ENCODE measurements at regions not wholly inside any gene's neighbourhood (a gene's known extent, or its start where the extent isn't known, plus 50 kb on each side); places are given as distances from the start of the nearest gene placed in this dataset.
A peak's percentile ranks its signal among the peaks of the same experiment; 100 is the strongest.

DNA sequence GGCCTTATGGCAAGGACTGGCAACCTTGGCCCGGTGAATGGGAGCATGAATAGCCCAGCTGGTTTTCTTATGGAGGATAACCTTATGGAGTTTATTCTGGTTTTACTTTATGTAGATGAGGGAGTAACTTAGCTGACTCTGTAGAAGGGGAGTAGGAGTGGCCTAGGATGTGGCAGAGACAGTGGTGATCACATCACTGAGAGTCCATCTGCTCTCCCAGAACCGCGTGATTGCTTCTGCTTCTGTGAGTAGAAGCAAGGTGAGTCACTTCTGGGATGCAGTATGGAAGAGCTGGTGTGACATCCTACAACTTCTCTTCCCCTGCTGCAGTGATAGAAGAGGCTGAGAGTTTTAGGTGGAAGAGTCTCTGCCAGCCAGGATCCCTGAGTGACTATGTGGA lies 129.2 kb downstream of the RPS24 start:
- no peak for DNase-seq

DNA sequence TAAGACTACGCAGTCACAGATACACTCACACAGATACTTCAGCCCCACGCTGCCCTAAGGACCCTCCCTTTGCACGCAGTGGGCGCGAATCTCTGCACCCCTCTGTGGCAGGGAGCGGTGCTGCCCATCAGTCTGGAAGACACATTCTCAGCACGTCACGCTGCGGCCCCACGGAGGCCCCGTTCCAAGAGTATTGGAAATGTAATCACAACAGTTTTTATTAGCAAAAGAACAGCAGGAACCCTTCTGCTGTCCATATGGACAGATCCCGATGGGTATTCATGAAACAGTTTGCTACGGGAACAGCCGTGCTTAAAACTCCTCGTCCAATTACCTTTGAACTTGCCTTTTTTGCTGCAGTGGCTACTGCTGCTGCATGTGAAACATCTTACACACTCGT lies 131.0 kb downstream of the RPS24 start:
- DNase-seq: peak; percentile 34

- no peak for DNase-seq
These were observed 131.5 kb downstream of the RPS24 start for GRCh38 chr10:78165172-78165571.

DNA sequence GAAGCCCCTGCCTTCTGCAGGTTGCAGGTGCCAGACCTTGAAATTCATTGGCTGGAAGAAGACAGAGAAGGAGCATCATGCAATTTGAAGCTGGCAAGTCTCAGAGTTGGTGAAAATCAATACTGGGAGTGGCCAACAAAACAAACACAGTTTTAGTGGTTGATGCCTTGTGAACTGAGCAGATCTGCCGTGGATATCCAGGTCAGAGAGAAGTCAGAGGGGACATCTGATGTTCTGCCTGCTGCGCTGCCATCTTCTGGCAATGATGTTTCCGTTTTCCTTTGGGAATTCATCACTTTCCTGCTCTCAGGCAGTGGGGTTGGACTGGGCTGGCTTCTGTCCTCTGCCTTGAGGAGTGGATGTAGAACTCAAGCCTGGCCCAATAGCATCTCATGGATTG lies 132.0 kb downstream of the RPS24 start:
- DNase-seq: peak; percentile 42

DNA sequence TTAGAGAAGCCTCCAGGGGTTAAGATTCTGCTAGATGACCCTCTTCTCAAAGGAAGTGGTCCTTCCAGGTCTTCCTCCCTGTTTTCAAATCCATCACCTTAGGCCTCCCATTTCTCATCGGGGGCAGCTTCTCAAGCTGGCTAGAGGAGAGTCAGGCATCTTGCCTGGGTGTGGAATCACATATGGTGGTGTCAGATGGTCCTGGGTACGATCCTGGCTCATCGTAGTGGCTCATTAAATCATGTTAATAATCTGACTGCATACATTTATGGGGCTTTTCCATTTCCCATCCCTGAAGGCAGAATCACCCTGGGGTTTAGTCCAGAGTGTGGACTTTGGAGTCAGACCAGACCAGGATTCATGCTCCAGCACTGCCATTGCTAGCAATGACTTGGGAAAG lies 132.6 kb downstream of the RPS24 start:
- no peak for DNase-seq

GRCh38 chr10:78169214-78169613 lies 135.6 kb downstream of the RPS24 start:
- DNase-seq: no peak

DNA sequence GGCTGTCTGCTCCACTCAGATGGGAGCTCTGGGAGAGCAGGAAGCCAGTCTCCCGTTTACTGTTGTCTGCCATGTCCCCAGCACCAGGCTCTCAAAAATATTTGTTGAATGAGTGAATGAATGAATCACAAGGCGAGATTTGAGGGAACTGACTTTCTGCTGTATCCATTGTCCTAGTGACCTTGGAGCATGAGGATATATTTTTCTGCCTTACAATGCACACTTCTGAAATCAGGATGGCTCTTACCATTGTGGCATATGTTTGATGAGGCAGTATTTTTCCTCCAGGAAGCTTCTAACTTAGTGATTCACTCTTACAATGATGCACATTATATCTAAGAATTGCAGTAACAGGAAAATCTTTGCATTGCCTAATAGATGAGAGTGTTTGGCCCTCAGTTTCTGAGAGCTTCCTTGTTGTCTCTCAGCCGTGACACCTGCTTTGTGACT lies 136.4 kb downstream of the RPS24 start:
- DNase-seq: no peak

DNA sequence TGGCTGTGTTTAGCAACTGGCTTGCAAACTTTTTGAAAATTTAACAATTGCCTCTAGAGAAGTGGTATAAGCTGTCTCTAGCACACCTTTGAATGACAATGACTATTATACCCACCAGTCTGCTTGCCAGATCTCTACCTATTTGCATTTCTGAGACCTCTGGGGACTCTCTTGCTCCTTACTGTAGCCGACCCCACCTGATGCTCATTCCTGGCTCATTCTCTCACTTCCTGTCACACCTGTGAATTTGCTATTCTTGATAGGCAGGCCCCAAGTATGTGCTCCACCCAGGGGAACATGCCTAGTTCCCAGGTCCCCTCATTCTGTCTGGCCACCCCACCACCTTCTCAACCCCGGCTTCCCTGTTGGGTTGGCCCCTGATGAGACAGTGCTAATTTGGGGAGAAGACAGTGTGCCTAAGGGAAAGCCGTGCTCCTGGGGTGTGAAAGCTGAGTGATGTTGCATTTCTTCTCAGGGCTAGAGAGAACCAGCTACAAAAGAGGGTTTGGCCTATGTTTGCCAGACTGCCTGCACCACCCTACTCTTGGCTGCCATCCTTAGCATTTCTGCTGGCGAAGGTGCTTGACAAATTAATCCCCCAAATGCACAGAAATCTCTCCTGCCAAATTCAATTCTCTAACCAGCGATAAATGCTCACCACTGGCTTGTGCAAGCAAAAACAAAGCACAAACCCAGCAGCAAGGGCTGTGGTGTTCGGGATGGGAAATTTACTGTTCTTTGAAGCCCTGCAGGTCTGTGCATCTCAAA lies 138.2 kb downstream of the RPS24 start:
- no peak for DNase-seq

- DNase-seq: no peak
These were observed 139.8 kb downstream of the RPS24 start for GRCh38 chr10:78173360-78174015.

DNA sequence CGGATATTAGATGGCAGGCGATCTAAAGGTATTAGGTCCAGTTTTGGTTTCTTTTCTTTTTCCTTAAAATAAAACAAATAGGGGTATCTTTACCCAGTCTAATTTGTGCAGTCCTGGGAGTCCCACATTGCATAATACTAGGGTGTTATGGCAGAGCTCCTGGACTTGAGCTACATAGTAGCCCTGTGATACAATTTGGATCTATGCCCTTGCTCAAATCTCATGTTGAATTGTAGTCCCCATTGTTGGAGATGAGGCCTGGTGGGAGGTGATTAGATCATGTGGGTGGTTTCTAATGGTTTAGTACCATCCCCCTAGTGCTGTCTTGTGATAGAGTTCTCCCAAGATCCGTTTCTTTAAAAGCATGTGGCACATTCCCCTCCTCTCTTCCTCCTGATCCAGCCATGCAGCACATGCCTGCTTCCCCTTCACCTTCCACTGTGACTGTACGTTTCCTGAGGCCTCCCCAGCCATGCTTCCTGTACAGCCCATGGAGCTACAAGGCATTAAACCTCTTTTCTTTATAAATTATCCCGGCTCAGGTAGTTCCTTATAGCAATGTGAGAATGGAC lies 141.9 kb downstream of the RPS24 start:
- DNase-seq: no peak

GRCh38 chr10:78176320-78177317 lies 143.0 kb downstream of the RPS24 start:
- DNase-seq: peak; percentile 43

- peak; percentile 60 for DNase-seq
These were observed 144.0 kb downstream of the RPS24 start for GRCh38 chr10:78177491-78178185.

GRCh38 chr10:78178397-78178796 lies 144.7 kb downstream of the RPS24 start:
- DNase-seq: no peak

DNA sequence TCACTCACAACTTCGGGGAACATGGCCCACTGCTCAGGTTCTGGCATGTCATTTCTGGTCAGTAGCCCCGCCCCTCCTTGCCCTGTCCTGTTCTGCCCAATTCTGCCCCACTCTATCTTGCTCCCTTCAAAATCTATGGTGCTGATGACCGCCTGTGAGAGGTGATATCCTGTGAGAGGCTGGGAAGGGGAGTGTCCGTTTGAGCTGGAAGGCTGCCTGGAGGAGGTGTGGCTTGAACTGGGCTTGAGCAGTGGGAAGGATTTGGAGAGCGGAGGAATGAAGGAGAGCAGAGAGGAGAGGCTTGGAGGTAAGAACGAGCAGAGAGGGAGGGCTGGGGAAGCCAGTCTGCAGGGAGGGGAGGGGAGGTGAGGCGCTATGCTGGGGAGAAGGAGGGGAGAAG lies 145.3 kb downstream of the RPS24 start:
- DNase-seq: no peak

DNA sequence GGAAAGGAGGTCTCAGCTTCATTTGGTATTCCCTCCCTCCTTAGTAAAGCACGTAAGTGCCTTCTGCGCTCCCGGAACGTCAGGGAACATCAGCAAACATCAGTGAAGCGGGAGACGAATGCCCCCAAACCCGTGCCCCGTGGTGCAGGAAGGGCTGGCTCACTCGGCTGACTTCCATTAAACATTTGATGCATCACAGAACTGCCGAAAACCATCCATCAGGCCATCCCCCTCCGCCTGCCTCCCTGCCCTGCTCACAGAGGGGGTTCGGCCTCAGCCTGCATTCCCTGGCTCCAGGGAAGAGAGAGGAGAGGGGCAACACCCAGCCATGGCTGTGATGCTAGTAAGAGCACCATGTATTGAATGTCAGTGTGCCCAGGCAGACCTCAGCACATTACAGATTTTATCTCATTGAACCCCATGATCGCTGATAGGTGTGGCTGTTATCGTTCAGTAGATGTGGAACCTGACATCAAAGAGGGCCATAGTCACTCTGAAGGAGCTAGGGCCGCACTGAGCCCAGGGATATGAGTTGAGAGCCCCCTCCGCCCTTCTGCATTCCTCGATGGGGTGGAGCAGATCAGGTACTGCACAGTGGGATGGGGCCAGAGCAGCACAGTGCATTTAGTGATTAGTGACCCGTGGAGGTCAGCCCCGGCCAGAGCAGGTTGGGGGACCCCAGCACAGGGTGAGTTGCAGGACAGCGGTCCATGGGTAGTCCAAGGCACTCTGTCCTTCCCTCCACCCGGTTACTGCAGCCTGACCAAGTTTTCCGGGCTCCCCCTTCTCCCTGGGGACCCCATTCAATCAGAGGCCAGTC lies 146.4 kb downstream of the RPS24 start:
- DNase-seq: peak; percentile 81

DNA sequence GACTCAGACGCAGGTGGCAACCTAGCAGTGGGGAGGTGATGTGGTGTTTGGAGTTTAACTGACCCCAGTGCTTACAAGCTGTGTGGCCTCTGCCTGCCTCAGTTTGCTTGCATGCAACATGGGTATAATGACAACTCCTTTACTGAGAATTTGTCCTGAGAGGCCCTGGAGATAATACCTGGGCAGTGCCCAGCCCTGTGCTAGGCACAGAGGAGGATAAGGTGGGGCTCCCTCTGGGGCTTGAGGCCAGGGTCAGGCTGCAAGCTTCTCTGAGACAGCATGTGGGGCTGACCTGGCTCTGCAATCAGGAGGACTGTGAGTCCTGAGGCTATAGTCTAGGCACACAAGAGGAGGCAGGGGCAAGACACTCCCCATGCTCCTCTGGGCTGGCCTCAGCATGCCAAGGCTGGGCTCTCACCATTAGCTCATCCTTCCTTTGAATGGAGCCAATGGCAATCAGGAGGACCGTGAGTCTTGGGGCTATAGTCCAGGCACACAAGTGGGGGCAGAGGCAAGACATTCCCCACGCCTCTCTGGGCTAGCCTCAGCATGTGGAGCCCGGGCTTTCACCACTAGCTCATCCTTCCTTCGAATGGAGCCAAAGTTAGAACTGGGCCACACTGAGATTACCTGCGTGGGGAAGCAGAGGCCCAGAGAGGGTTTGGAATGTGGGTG lies 147.9 kb downstream of the RPS24 start:
- DNase-seq: no peak

DNA sequence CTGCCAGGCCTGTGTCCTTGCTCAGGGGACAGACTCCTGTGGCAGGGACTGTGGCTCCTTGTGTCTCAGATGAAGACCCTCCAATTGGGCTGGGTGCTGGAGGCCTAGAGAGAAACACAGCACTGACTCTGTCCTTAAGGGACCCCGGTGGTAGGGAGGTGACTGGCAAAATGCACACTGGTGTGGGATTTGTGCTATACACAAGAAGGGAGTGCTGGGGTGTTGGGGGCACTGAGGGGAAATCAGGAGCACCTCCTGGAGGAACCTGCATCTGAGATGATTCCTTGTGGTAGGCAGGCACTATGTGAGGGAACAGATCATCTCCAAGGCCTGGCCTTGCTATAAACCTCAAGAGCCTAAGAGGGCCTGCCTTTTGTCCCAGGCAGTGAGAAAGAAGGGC lies 149.2 kb downstream of the RPS24 start:
- no peak for DNase-seq

DNA sequence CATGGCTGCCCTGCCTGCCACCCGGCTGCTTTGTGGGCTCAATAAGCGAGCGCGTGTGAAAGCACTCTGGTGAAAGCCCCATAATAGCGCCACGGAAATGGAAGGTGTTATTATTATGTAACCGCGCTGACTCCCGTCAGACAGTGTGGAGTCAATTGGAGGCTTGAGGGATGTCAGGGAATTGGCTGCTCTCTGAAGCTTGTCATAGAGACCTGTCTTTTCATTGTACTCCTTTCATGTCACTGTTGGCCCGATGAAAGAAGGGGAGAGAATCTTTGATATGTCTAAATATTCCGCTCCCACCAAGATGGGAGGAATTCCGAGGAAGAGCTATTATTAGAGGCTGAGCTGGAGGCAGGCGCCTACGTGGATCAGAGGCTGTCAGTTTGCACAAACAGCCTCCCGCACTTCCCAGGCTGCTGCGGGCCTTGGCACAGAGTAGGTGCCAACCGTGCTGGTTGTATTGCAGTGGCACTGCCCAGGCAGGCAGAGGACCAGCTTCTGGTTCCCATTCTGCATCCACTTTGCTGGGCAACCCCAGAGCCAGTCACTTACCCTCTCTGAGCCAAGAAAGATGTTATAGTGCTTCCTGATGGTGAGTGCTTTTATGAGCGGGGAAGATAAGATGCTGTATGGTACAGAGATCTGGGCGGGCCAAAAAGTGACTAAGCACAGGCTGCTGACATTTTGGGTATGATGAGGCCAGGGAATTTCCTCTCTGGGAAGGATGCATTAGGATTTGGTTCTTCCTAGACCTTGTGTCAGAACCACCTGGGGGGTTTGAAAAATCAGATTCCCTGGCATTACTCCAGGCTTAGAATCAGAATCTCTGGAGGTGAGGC lies 151.4 kb downstream of the RPS24 start:
- no peak for DNase-seq

- DNase-seq: no peak
These were observed 152.0 kb downstream of the RPS24 start for GRCh38 chr10:78185693-78186055.

GRCh38 chr10:78186572-78186971 lies 152.9 kb downstream of the RPS24 start:
- no peak for DNase-seq
